Parathyroid adenoma (tissue), 2 donors: ENCODE measurements at regions not wholly inside any gene's neighbourhood (a gene's known extent, or its start where the extent isn't known, plus 50 kb on each side); places are given as distances from the start of the nearest gene placed in this dataset.

ENCODE experiments used
- H2AFZ ChIP-seq: fragments of 300-600 bp; sonication (generic); one replicate; pipeline ENCODE4 v1.7.0; 2017; ENCODE audit warnings: antibody characterized with exemption, mild to moderate bottlenecking
- H3K27ac ChIP-seq: fragments of 300-600 bp; sonication (generic); one replicate; pipeline ENCODE4 v1.7.0; 2017
- H3K27me3 ChIP-seq: fragments of 300-600 bp; sonication (generic); one replicate; pipeline ENCODE4 v1.7.0; 2017; ENCODE audit warnings: low read length; ENCODE audit not compliant: control insufficient read depth, insufficient read depth
- H3K36me3 ChIP-seq: fragments of 300-600 bp; sonication (generic); one replicate; pipeline ENCODE4 v1.7.0; 2017; ENCODE audit warnings: low read length; ENCODE audit not compliant: control insufficient read depth, insufficient read depth
- H3K4me1 ChIP-seq: fragments of 300-600 bp; sonication (generic); one replicate; pipeline ENCODE4 v1.7.0; 2017; ENCODE audit warnings: control low read depth
- H3K4me2 ChIP-seq: fragments of 300-600 bp; sonication (generic); one replicate; pipeline ENCODE4 v1.7.0; 2017; ENCODE audit warnings: low read length
- H3K4me3 ChIP-seq: fragments of 300-600 bp; sonication (generic); one replicate; pipeline ENCODE4 v1.7.0; 2017; ENCODE audit warnings: low read depth, low read length
- H3K79me2 ChIP-seq: fragments of 300-600 bp; sonication (generic); one replicate; pipeline ENCODE4 v1.7.0; 2017; ENCODE audit warnings: control low read depth
- H3K9ac ChIP-seq: fragments of 300-600 bp; sonication (generic); one replicate; pipeline ENCODE4 v1.7.0; 2017; ENCODE audit warnings: mild to moderate bottlenecking
- H3K9me3 ChIP-seq: fragments of 300-600 bp; sonication (generic); one replicate; pipeline ENCODE4 v1.7.0; 2017; ENCODE audit warnings: low read length; ENCODE audit not compliant: control insufficient read depth
- TF ChIP-seq, protein P1 (sequence below): fragments of 300-600 bp; sonication (generic); IDR thresholded peaks from one replicate; pipeline ENCODE4 v1.7.0; 2017; ENCODE audit warnings: antibody characterized with exemption, mild to moderate bottlenecking
- donor health status: primary hyperparathyroidism.

DNA sequence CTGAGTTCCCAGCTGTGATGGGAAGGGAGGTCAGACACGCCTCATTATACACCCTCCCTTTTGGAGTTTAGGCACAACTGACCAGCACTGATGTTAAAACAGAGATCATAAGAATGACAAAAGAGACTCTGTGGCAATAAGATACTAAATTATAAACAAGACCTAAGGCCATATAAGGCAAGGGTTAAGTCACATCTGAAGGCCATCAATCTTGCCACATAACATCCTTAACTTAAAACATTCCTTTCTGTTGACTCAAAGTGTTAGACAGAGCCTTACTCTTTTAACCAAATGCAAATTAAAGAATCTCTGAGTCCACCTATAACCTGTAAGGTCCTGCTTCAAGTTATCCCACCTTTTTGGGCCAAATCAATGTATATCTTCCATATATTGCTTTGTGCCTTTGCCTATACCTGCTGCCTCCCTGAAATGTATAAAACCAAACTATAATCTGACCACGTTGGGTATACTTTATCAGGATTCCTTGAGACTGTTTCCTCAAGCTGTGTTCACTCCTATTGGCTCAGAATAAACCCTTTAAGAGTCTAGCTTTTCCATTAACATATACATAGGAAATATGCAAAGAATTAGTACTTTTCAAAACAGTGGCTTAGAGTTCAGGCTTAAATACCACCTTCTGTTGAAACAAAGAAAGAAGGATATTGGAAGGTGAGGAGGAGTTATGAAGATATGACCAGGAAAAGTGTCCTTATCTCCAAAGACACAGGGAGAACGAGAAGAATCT lies 214.4 kb upstream of the PPP1R2C start:
- no peaks in the 10 kb centered on the region for H3K4me1 ChIP-seq
- H3K36me3 ChIP-seq, result no peaks in the 10 kb centered on the region
- H3K4me3 ChIP-seq, result no peak overlapping the region
- H3K9ac ChIP-seq, result no peak overlapping the region
- H2AFZ ChIP-seq, result no peak overlapping the region
- TF ChIP-seq, protein P1, sequence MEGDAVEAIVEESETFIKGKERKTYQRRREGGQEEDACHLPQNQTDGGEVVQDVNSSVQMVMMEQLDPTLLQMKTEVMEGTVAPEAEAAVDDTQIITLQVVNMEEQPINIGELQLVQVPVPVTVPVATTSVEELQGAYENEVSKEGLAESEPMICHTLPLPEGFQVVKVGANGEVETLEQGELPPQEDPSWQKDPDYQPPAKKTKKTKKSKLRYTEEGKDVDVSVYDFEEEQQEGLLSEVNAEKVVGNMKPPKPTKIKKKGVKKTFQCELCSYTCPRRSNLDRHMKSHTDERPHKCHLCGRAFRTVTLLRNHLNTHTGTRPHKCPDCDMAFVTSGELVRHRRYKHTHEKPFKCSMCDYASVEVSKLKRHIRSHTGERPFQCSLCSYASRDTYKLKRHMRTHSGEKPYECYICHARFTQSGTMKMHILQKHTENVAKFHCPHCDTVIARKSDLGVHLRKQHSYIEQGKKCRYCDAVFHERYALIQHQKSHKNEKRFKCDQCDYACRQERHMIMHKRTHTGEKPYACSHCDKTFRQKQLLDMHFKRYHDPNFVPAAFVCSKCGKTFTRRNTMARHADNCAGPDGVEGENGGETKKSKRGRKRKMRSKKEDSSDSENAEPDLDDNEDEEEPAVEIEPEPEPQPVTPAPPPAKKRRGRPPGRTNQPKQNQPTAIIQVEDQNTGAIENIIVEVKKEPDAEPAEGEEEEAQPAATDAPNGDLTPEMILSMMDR, result no peak
- H3K4me2 ChIP-seq, result no peak overlapping the region
- no peaks in the 10 kb centered on the region for H3K79me2 ChIP-seq
- no peak overlapping the region for H3K27ac ChIP-seq
- H3K9me3 ChIP-seq, result no peaks in the 10 kb centered on the region
- no peaks in the 10 kb centered on the region for H3K27me3 ChIP-seq

DNA sequence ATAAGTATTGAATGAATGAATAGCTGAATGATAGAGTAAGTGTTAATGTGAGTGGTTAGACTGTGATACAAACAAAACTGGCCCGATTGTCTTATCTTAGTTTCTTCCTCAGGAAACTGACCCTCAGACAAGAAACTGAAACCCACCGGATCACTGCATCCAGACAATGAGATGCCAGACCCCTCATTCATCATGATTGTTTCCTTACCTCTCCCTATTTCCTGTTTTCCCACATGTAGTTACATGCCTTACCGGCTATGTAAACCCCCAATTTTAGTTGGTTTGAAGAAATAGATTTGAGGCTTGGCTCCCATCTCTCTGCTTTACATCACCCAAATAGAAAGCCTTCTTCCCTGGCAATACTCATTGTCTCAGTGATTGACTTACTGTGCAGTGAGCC lies 218.9 kb upstream of the PPP1R2C start:
- Histone ChIP-seq H3K4me2 (no peak overlapping the region), H3K79me2 (no peaks in the 10 kb centered on the region), H3K27me3 (no peaks in the 10 kb centered on the region), H3K4me1 (no peaks in the 10 kb centered on the region), H3K9me3 (no peaks in the 10 kb centered on the region), H3K9ac (no peak overlapping the region), H3K36me3 (no peaks in the 10 kb centered on the region), H2AFZ (no peak overlapping the region), H3K27ac (no peak overlapping the region), H3K4me3 (no peak overlapping the region)
- TF ChIP-seq, protein P1, result no peak

DNA sequence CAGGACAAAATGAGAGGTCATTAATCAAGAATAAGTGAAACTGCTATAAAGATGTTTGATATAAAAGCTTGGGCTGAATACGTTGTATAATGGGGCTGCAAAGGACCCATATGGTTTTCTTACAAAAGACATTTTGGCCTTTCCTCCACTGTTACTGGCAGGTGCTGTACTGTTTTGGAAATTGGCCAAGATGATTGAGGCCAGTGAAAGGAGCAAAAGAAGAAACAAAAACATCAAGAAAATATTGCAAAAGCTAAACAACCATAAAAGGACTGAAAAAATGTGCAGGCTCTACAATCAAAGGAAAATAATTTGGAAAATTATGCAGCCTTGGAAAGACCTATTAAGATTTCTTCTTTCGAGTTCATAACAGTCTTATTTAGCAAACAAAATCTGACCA lies 222.2 kb upstream of the PPP1R2C start:
- H3K9me3 ChIP-seq, result no peaks in the 10 kb centered on the region
- TF ChIP-seq, protein P1, result no peak
- no peaks in the 10 kb centered on the region for H3K79me2 ChIP-seq
- no peak overlapping the region for H3K27ac ChIP-seq
- H3K9ac ChIP-seq, result no peak overlapping the region
- H2AFZ ChIP-seq, result no peak overlapping the region
- H3K36me3 ChIP-seq, result no peaks in the 10 kb centered on the region
- no peaks in the 10 kb centered on the region for H3K27me3 ChIP-seq
- no peaks in the 10 kb centered on the region for H3K4me1 ChIP-seq
- no peak overlapping the region for H3K4me3 ChIP-seq
- no peak overlapping the region for H3K4me2 ChIP-seq

DNA sequence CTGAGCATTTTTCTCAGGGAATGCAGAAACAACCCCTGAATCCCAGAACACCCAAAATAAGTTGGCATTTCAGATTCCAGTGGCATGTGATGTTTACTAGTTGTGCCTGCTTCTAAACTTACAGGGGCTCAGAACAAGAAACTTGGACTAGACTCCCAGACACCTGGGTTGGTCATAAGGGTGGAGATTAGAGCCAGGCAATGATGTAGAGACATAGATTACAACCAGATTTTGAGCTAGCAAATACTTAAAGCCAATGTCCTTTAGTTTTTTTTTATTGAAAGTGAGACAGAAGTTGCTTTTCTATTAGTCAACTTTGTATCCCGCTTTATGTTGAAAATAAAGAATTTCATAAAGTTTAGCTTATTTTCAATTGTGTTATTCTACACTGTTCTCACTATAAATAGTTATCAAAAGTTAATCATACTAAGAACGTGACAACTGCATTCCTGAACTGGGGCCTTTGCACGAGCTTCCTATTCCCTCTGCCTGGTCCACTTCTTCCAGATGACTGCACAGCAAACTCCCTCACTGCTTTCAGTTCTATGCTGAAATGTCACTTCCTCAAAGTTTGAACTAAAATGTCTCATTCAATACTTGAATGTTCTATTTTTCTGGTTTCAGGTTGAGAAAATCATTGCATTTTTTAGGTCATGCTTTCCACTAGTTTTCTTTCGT lies 224.7 kb upstream of the PPP1R2C start:
- TF ChIP-seq, protein P1, result no peak
- no peaks in the 10 kb centered on the region for H3K9me3 ChIP-seq
- H3K36me3 ChIP-seq, result no peaks in the 10 kb centered on the region
- H3K4me1 ChIP-seq, result no peaks in the 10 kb centered on the region
- H3K79me2 ChIP-seq, result no peaks in the 10 kb centered on the region
- no peak overlapping the region for H3K9ac ChIP-seq
- no peak overlapping the region for H3K4me2 ChIP-seq
- H3K27me3 ChIP-seq, result no peaks in the 10 kb centered on the region
- no peak overlapping the region for H3K4me3 ChIP-seq
- H3K27ac ChIP-seq, result no peak overlapping the region
- no peak overlapping the region for H2AFZ ChIP-seq

DNA sequence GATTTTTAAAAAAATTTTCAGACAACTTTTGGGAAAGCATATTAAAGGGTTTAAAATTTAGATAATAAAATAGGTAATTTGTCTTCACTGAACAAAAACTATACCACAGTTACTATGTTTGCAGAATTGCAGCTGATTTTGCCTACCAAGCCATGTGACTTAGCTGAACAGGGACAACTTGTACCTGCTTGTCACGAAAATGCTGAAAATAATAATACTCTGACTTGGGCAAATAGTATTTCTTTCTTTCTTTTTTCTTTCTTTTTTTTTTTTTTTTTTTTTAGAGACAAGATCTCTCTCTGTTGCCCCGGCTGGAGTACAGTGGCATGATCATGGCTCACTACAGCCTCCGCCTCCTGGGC lies 225.2 kb upstream of the PPP1R2C start:
- H3K27me3 ChIP-seq, result no peaks in the 10 kb centered on the region
- H3K4me3 ChIP-seq, result no peak overlapping the region
- no peak overlapping the region for H3K4me2 ChIP-seq
- H3K36me3 ChIP-seq, result no peaks in the 10 kb centered on the region
- H3K4me1 ChIP-seq, result no peaks in the 10 kb centered on the region
- TF ChIP-seq, protein P1, result no peak
- H3K9ac ChIP-seq, result no peak overlapping the region
- H3K27ac ChIP-seq, result no peak overlapping the region
- no peaks in the 10 kb centered on the region for H3K79me2 ChIP-seq
- H3K9me3 ChIP-seq, result no peaks in the 10 kb centered on the region
- H2AFZ ChIP-seq, result no peak overlapping the region
